MV-4-11 (cell line): ENCODE measurements at regions not wholly inside any gene's neighbourhood (a gene's known extent, or its start where the extent isn't known, plus 50 kb on each side); places are given as distances from the start of the nearest gene placed in this dataset.

Source experiments
- DNase-seq: peaks from one replicate; lab custom pipeline; 2025; lab: John Stamatoyannopoulos, UW

- no peak for DNase-seq
Measured at GRCh38 chr2:136062066-136062837, 55.7 kb downstream of the CXCR4 start.

GRCh38 chr2:136060416-136060815 is 57.5 kb downstream of the CXCR4 start:
- DNase-seq = no peak

- peak; percentile 24 for DNase-seq
Measured at GRCh38 chr2:136059036-136059472, 58.9 kb downstream of the CXCR4 start.

GRCh38 chr2:136058262-136058661 is 59.7 kb downstream of the CXCR4 start:
- no peak for DNase-seq

GRCh38 chr2:136057802-136058140 is 60.2 kb downstream of the CXCR4 start:
- peak; percentile 84 for DNase-seq

- no peak for DNase-seq
Measured at GRCh38 chr2:136057023-136057801, 60.7 kb downstream of the CXCR4 start.

- peak; percentile 63 for DNase-seq
Measured at GRCh38 chr2:136055929-136056688, 61.8 kb downstream of the CXCR4 start.

- no peak for DNase-seq
Measured at GRCh38 chr2:136054856-136055255, 63.1 kb downstream of the CXCR4 start.

GRCh38 chr2:136052369-136053362 is 65.3 kb downstream of the CXCR4 start:
- no peak for DNase-seq

- DNase-seq = no peak
Measured at GRCh38 chr2:136051725-136052048, 66.3 kb upstream of the DARS1 start.

GRCh38 chr2:136051001-136051724 is 65.7 kb upstream of the DARS1 start:
- no peak for DNase-seq

- no peak for DNase-seq
Measured at GRCh38 chr2:136049991-136050920, 64.8 kb upstream of the DARS1 start.

GRCh38 chr2:136049011-136049742 is 63.8 kb upstream of the DARS1 start:
- DNase-seq = no peak

GRCh38 chr2:136045835-136046570 is 60.6 kb upstream of the DARS1 start:
- no peak for DNase-seq

- DNase-seq = no peak
Measured at GRCh38 chr2:136045344-136045743, 59.9 kb upstream of the DARS1 start.
